GM12801 (cell line): ENCODE measurements at regions not wholly inside any gene's neighbourhood (a gene's known extent, or its start where the extent isn't known, plus 50 kb on each side); places are given as distances from the start of the nearest gene placed in this dataset.

Experiments
- CTCF ChIP-seq: IDR thresholded peaks from one replicate; pipeline ENCODE4 v1.5.1; 2011; ENCODE audit warnings: control low read depth; ENCODE audit not compliant: insufficient read length; ENCODE audit errors: extremely low read depth

GRCh38 chr2:8033546-8034096, 648.2 kb upstream of the ID2 start:
- TF ChIP-seq CTCF: no peak

GRCh38 chr2:8036366-8036765, 645.5 kb upstream of the ID2 start:
- TF ChIP-seq CTCF: no peak

GRCh38 chr2:8039732-8040131, 642.1 kb upstream of the ID2 start:
- TF ChIP-seq CTCF: no peak

DNA sequence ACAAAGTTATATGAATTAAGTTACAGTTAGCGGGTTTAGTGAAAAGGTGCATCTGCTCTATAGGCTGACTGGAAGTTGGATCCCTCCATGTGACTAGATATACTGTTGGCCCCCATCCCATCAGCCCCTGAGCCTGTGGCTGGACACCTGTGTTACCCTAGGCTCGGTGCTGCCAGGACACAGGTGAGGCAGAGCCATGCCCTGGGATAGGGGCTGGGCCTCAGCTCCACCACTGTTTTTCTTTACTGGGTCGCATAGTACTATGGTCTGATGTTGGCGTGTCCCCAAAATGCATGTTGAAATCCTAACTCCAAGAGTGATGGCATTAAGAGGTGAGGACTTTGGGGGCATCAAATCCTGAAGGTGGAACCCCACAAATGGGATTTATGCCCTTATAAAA, 638.6 kb upstream of the ID2 start:
- no peak for TF ChIP-seq CTCF

DNA sequence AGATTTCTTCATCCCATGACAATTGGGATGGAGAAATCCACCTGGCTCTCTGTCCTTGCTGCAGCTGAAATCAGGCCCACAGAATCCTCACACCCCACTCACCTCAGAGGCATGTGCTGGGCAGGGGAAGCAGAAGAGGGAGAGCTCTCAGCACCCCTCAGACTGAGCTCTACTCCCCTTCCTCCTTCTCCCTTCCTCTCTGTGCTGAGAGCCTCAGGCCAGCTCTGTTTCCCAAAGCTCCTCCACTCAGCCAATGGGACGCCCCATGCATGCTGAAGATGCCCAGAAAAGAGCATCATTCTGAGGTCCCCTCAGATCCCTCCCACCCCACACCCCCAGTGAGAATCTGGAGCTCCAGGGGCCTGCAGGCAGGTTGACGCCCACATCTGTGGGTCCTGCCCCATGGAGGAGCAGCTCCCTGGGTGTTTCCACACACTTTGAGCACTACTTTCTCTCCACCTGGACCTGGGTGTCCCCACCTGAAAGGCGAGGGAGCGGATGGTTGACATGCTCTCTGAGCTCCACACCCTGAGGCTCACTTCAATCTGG, 637.7 kb upstream of the ID2 start:
- TF ChIP-seq CTCF: no peak

DNA sequence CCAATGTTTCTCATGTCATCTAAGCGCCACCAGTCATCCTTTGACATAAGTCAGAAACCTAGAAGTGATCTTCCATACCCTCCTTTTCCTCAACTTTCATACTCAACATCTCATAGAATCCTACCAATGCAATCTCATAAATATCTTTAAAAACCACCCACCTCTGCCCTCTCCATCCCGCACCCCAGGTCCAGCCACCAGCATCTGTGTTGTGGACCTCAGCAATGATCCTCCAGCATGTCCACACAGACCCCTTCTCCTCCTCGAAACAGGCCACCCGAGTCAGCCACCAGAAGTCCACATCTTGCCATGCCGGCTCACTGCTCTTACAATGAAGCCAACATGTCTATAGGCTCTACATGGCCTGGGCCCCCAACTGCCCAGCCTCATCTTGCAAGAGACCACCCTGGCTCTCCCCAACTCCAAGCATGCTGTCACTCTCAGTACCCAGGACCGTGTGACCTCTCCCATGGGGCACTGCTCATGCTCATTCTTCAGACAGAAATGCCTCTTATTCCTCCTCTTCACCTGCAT, 636.7 kb upstream of the ID2 start:
- TF ChIP-seq CTCF: no peak

DNA sequence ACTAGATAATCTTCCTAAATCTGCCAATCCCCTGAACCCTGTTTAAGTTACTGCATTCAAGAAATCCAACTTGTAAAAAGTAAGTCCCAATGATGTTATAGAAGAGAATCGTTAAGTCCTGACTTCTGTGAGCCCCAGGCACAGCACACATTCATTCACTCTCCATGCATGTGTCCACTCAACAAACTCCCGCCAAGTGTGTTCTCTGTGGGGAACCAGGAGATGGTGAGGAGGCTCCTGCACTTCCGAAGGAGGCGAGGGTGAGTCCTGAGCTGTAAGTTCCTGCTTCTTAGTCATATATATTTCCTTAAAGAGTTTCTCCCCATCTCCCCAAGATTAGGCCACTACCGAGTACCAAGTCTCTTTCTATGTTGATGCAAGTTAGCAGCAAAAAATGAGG, 635.0 kb upstream of the ID2 start:
- no peak for TF ChIP-seq CTCF
